GM12875 (cell line): ENCODE measurements at regions not wholly inside any gene's neighbourhood (a gene's known extent, or its start where the extent isn't known, plus 50 kb on each side); places are given as distances from the start of the nearest gene placed in this dataset.

Experiments
- H3K4me3 ChIP-seq: one replicate; pipeline ENCODE4 v1.5.1; 2011; ENCODE audit warnings: low read depth, low read length, control low read depth
- TF ChIP-seq, protein P1 (sequence below): IDR thresholded peaks from 2 replicates; pipeline ENCODE4 v1.5.1; 2011; ENCODE audit warnings: low read depth, mild to moderate bottlenecking, control low read depth, inconsistent platforms, low read length, moderate library complexity, borderline replicate concordance; ENCODE audit not compliant: insufficient read depth

DNA sequence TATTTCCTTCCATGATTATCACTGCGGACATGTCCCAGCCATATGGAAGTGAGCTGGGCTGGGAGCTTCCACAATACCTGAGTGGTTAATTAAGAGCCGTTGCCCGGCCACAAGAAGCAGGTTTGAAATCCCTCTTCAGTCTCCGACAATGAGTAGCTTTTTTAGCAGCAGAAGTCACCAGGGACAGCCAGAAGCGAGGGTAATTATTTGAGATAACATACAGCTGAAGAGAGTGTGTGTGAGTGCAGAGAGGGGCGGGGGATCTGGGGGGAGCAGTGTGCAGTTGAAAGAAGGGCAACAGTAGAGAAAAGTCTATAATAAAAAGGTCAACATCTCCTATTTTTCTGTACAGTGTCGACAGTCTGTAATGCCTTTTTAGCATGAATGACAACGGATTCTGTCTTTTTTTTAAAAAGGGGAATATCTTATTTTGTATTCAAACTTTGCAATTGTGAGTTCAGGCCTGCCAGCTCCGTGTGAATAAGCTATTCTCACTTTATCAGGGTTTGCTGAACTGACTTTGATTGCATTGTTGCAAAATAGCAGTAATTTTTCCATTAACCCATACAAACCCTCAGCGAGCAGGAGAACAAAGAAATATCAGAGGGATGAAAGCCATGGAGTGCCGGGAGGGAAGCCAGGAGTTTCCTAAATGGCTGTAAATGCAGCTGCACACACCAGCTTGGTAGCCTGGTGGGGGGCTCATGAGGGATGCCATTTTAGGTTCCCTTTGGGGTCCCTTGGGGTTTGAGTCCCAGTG, 220.3 kb upstream of the IRX3 start:
- TF ChIP-seq, protein P1, sequence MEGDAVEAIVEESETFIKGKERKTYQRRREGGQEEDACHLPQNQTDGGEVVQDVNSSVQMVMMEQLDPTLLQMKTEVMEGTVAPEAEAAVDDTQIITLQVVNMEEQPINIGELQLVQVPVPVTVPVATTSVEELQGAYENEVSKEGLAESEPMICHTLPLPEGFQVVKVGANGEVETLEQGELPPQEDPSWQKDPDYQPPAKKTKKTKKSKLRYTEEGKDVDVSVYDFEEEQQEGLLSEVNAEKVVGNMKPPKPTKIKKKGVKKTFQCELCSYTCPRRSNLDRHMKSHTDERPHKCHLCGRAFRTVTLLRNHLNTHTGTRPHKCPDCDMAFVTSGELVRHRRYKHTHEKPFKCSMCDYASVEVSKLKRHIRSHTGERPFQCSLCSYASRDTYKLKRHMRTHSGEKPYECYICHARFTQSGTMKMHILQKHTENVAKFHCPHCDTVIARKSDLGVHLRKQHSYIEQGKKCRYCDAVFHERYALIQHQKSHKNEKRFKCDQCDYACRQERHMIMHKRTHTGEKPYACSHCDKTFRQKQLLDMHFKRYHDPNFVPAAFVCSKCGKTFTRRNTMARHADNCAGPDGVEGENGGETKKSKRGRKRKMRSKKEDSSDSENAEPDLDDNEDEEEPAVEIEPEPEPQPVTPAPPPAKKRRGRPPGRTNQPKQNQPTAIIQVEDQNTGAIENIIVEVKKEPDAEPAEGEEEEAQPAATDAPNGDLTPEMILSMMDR = no peak
- H3K4me3 ChIP-seq = no peak overlapping the region

DNA sequence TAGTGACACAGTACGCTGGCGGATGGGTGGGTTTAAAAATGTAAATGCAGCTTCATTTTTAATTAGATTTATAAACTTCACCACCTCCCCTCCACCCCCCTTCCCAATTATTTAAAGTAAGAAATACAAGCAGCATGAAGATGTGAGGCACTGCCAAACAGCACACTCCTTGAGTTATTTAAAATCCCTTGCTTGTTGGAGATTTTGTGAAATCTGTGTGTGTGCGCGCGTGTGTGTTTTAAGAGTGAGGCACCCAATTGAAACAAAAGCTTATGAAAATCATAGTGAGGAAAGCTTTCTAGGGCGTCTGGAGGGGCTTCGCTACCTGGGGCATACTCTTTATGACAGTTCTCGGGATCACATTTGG, 219.6 kb upstream of the IRX3 start:
- TF ChIP-seq, protein P1 = no peak

DNA sequence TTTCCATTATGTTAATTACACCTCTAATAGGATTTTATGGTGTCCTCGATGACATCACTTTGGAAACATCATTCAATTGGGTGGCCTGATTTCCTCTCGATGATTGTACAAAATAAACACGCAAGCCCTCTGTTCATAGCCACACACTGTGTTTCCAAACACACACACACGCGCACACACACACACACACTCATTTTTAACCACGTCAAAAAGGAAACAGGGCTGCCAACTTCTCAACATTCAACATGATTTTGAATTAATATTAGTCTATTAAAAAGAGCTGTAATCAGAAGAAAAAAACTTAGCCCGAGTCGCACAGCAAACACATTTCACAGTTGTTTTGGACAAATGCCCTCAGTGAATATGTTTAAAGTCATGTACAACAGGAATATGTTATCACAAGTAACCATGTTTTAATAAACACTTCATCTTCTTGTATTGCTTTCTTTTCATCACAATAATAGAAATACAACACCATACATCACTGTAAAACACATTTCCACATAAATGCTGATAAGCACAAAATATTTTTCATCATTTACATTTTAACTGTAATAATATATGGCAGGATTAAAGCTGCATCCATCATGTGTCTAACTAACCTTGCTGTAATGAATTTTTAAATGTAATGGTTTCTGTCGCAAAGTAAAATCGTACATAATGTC, 219.1 kb upstream of the IRX3 start:
- no peak overlapping the region for H3K4me3 ChIP-seq
- TF ChIP-seq, protein P1 = no peak

More for the DNA sequence above, 219.6 kb upstream of the IRX3 start:
- H3K4me3 ChIP-seq = no peak overlapping the region

DNA sequence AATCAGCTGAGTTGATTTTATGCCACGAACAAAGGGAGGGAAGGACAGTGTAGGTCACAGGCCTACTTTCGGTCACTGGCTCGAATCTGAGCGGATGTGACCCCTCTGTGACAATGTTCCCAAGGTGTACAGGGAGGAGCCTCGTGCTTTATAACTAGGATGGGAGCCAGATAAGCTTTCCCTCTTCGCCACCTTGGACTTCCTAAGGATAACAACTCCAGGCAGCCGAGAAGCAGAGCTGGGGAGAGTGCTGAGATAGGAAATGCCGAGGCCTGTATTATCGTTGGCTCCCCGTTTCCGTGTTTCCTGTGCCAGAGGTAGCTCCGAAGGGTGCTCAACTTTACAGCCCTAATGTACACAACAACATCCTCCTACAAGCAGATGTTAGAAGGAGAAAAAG, 217.8 kb upstream of the IRX3 start:
- H3K4me3 ChIP-seq = no peak overlapping the region
- TF ChIP-seq, protein P1 = no peak

DNA sequence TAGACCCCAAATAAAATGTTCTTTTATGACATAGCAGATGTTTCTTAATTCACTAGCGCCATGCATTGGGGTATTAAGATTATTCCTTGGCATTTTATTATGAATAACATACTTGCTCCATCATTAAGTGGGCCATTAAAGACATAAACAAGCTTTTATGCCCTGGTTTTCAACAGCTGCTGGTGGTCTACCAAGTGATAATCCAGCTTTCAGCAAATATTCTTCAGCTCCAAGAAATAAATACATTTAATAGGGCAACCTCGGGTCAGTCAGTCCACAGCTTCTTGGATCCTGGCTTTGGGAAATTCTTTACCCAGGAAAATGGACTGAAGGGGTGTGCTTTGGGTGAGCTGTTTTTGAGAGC, 217.3 kb upstream of the IRX3 start:
- TF ChIP-seq, protein P1 = no peak

DNA sequence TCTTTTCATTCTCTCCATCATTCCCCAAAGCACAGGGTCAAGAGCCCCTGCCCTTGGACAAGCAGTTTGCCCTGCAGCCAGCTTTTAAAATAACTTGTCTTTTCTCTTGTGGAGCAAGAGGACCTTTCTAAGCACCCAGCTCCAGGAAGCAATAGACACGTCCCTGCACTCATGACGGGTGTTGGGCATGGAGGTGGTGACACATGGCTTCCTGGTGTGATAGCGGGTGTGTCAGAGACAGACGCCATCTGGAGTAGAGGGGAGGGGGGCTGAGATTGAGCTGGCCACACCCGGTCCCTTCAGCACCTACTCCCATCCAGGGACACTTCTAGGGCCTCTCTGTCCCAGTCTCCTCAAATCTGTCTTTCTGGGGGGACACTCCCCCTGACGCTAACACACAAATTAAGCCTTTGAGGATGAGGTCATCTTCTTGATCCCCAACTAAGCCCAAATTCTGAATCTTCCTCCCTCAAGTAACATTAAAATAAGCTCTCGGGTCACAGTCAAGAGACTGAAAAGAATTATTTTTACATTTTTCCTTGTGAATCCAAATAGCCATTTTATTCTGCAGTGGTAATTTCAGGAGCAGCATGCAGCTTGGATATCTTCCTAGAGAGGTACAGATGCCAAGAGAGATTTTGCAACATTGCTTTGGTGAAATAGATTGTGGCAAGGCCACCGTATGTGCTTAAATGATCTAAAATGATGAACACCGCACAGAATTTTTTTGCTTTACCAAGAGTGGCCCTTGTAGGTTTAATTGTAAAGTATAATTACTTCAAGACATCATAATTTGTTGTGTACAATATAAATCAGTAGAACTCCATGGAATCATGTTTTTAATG, 216.6 kb upstream of the IRX3 start:
- TF ChIP-seq, protein P1 = no peak
- H3K4me3 ChIP-seq = no peak overlapping the region

More for the DNA sequence above, 217.3 kb upstream of the IRX3 start:
- no peak overlapping the region for H3K4me3 ChIP-seq
